NT2/D1 (cell line): ENCODE measurements at regions not wholly inside any gene's neighbourhood (a gene's known extent, or its start where the extent isn't known, plus 50 kb on each side); places are given as distances from the start of the nearest gene placed in this dataset.

Experiments used
- SUZ12 ChIP-seq: IDR thresholded peaks from 2 replicates; pipeline ENCODE4 v1.6.1; 2011; ENCODE audit not compliant: insufficient read length, insufficient read depth; ENCODE audit errors: extremely low read depth
- YY1 ChIP-seq: IDR thresholded peaks from 2 replicates; pipeline ENCODE4 v1.6.1; 2011; ENCODE audit not compliant: insufficient read length, insufficient read depth
- ZNF274 ChIP-seq: IDR thresholded peaks from 2 replicates; pipeline ENCODE4 v1.6.1; 2011; ENCODE audit warnings: mild to moderate bottlenecking, low read depth, low read length

DNA sequence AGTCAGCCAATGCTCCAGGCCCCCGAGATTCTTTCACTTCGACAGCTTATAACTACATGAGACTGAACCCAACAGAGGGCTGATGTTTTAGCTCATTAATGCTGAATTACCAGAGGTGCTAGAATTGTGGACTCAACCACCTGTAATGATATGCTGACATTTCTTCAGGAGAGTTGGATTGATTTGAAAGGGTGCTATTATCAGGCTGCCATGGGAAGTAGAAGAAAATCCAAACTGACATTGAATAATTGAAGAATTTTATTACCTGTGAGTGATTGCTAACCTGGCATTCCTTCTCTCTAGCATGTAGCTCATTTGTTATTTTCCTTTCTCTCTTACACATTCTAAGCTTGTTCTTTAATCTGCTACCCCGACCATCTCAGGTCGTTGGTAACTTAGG is 488.8 kb downstream of the PID1 start:
- no peak for TF ChIP-seq SUZ12
- no peak for TF ChIP-seq YY1
- TF ChIP-seq ZNF274 = no peak
